Nephron (organoid): ENCODE measurements at regions not wholly inside any gene's neighbourhood (a gene's known extent, or its start where the extent isn't known, plus 50 kb on each side); places are given as distances from the start of the nearest gene placed in this dataset.

Source experiments
- H3K27ac Mint-ChIP-seq, 3 experiments: 2 replicates each; pipeline ENCODE4 v1.8.0; 2020; ENCODE audit warnings: mixed read lengths in 3 of 3, mild to moderate bottlenecking in 2 of 3, moderate library complexity in 1 of 3
- H3K27me3 Mint-ChIP-seq: 2 replicates; pipeline ENCODE4 v1.8.0; 2021; ENCODE audit warnings: low read depth, mild to moderate bottlenecking, moderate library complexity, mixed read lengths
- H3K36me3 Mint-ChIP-seq: 2 replicates; pipeline ENCODE4 v1.8.0; 2020; ENCODE audit warnings: low read depth, mixed read lengths
- H3K4me1 Mint-ChIP-seq: 2 replicates; pipeline ENCODE4 v1.8.0; 2020; ENCODE audit warnings: mixed read lengths
- H3K4me3 Mint-ChIP-seq, 3 experiments: 2 replicates each; pipeline ENCODE4 v1.8.0; 2020; ENCODE audit warnings: mild to moderate bottlenecking in 3 of 3, mixed read lengths in 3 of 3, moderate library complexity in 2 of 3
- H3K9me3 Mint-ChIP-seq: 2 replicates; pipeline ENCODE4 v1.8.0; 2020; ENCODE audit warnings: mixed read lengths
- TF ChIP-seq, protein P1 (sequence below), 3 experiments: fragments of 200-600 bp; sonication (generic); IDR thresholded peaks; one replicate each; pipeline ENCODE4 v1.5.0; 2021; ENCODE audit warnings: antibody characterized with exemption in 3 of 3; ENCODE audit not compliant: unreplicated experiment in 3 of 3

- Mint-ChIP-seq H3K36me3 (peaks cover 5% of the 10 kb centered on the region), H3K9me3 (no peaks in the 10 kb centered on the region), H3K27me3 (no peaks in the 10 kb centered on the region), H3K27ac (peak overlapping the region in 2 of 3 experiments; percentile 26 to 63), H3K4me3 (no peak overlapping the region), H3K4me1 (peaks cover 44% of the 10 kb centered on the region)
- TF ChIP-seq, protein P1, sequence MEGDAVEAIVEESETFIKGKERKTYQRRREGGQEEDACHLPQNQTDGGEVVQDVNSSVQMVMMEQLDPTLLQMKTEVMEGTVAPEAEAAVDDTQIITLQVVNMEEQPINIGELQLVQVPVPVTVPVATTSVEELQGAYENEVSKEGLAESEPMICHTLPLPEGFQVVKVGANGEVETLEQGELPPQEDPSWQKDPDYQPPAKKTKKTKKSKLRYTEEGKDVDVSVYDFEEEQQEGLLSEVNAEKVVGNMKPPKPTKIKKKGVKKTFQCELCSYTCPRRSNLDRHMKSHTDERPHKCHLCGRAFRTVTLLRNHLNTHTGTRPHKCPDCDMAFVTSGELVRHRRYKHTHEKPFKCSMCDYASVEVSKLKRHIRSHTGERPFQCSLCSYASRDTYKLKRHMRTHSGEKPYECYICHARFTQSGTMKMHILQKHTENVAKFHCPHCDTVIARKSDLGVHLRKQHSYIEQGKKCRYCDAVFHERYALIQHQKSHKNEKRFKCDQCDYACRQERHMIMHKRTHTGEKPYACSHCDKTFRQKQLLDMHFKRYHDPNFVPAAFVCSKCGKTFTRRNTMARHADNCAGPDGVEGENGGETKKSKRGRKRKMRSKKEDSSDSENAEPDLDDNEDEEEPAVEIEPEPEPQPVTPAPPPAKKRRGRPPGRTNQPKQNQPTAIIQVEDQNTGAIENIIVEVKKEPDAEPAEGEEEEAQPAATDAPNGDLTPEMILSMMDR (IDR thresholded peaks at IDR 0.05; ENCODE audit: unreplicated experiment in 3 of 3) = no peak
Observed at GRCh38 chr9:686321-686813, 155.1 kb upstream of the DMRT1 start.

DNA sequence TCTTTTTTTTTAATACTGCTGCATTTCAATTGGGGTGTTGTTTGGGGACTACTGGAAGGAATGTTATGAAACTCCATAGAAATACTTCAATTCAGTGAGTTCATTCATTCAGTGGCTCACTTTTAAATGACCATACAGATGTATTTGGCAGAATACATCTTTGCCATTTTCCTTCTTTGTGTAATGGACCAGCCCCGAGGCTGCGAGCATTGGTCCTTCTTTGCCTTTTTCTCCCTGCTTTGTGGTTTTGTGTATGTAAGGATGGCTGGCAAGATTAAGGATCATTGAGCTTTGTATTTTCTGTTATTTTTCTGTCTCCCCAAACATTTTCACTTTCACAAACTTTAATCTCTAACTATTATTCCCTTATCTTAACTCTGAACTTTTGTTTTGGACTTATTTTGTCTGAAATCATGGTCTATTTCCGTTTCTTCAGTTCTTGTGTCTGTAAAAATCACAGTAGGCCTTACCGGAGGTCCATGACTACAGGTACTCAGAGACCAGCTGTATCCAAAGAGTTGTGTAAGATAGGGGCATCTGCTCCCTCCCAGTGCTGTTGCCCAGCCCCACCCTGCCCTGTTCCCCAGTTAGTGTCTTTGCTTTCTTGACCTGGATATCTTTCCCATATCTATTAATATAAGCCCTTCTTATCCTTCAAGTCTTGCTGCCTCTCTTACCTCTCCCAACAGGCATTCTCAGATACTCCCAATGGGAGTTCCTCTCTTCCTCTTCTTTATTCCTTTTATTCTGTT, 154.3 kb upstream of the DMRT1 start:
- TF ChIP-seq, protein P1 (IDR thresholded peaks at IDR 0.05; ENCODE audit: unreplicated experiment in 3 of 3) = no peak
- peaks cover 5% of the 10 kb centered on the region for H3K36me3 Mint-ChIP-seq
- no peak overlapping the region for H3K4me3 Mint-ChIP-seq
- H3K27ac Mint-ChIP-seq = peak overlapping the region in 2 of 3 experiments; percentile 26 to 63
- peaks cover 49% of the 10 kb centered on the region for H3K4me1 Mint-ChIP-seq
- H3K9me3 Mint-ChIP-seq = no peaks in the 10 kb centered on the region
- no peaks in the 10 kb centered on the region for H3K27me3 Mint-ChIP-seq

DNA sequence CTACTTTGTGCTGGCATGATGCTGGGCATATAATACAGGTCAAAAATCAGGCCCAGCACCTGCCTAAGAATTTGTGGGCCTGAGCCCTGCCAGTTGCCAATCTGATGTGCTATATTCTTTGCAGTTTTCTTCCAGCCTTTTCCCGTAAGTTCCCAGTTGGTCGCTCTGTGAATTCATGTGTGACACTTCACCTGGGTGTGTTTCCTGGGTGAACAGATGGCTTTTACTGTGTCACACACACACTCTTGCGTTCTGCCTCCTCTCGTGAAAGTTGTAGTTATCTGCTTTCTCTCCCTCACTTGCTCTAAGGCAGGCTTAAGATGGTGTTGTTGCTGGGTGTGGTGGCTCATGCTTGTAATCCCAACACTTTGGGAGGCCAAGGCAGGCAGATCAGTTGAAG, 153.5 kb upstream of the DMRT1 start:
- peaks cover 51% of the 10 kb centered on the region for H3K4me1 Mint-ChIP-seq
- H3K9me3 Mint-ChIP-seq = no peaks in the 10 kb centered on the region
- H3K36me3 Mint-ChIP-seq = peaks cover 5% of the 10 kb centered on the region
- TF ChIP-seq, protein P1 (IDR thresholded peaks at IDR 0.05; ENCODE audit: unreplicated experiment in 3 of 3) = no peak
- no peak overlapping the region for H3K27ac Mint-ChIP-seq
- H3K4me3 Mint-ChIP-seq = no peak overlapping the region
- no peaks in the 10 kb centered on the region for H3K27me3 Mint-ChIP-seq

DNA sequence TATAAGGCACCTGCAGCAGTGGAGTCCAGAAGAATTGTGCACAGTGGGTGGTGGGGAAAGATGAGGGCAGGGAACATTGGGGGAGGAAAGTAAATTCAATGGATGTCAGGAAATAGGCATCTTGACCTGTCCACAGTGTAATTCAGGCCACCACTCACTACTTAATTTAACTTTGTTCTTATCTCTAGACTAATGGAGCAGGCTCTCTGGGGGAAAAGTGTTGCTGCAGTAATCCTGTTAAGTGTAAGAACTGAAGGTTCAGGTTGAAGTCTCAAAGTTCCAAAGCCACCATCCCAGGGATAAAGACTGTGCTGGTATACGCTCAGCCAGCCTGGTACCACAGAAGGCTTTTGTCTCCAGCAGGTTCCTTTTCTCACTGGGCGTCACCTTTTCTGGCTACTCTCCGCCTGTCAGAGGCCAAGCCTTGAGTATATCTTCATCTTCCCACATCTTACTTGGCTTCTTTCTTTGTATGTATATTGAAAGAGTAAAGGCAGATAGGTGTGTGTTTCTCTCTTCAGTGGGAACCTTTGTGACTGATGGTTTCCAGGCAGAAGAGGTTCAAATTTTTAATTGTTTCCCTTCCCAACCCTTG, 150.9 kb upstream of the DMRT1 start:
- peak overlapping the region; percentile 46 to 85 (median 81) for H3K27ac Mint-ChIP-seq
- H3K4me3 Mint-ChIP-seq = no peak overlapping the region
- H3K27me3 Mint-ChIP-seq = no peaks in the 10 kb centered on the region
- peaks cover 55% of the 10 kb centered on the region for H3K4me1 Mint-ChIP-seq
- TF ChIP-seq, protein P1 (IDR thresholded peaks at IDR 0.05; ENCODE audit: unreplicated experiment in 3 of 3) = no peak
- H3K9me3 Mint-ChIP-seq = no peaks in the 10 kb centered on the region
- peaks cover 5% of the 10 kb centered on the region for H3K36me3 Mint-ChIP-seq

- H3K27ac Mint-ChIP-seq = peak overlapping the region; percentile 77 to 99 (median 99)
- peaks cover 5% of the 10 kb centered on the region for H3K36me3 Mint-ChIP-seq
- TF ChIP-seq, protein P1 (IDR thresholded peaks at IDR 0.05; ENCODE audit: unreplicated experiment in 3 of 3) = no peak
- no peaks in the 10 kb centered on the region for H3K9me3 Mint-ChIP-seq
- H3K4me1 Mint-ChIP-seq = peaks cover 57% of the 10 kb centered on the region
- H3K27me3 Mint-ChIP-seq = no peaks in the 10 kb centered on the region
- no peak overlapping the region for H3K4me3 Mint-ChIP-seq
Observed at GRCh38 chr9:691825-692400, 149.6 kb upstream of the DMRT1 start.
